Natural killer cell (primary cell): ENCODE measurements at regions not wholly inside any gene's neighbourhood (a gene's known extent, or its start where the extent isn't known, plus 50 kb on each side); places are given as distances from the start of the nearest gene placed in this dataset.

Experiments used
- ATAC-seq, 3 donors: fragments of 150-1000 bp in 2 of 3; fragments of 200-7000 bp in 1 of 3; cut with Tn5 transposase; 1 replicate in 1 of 3; 2 replicates in 2 of 3; pipeline ENCODE4 v1.10.0; 2021; ENCODE audit warnings: mild to moderate bottlenecking in 2 of 3, moderate library complexity in 2 of 3
- DNase-seq, 2 donors: peaks; one replicate each; pipeline versions ENCODE4 v3.0.0 to v3.0.0-alpha.2; 2013 to 2021; ENCODE audit warnings: mixed read lengths in 1 of 2
- H3K27ac ChIP-seq: one replicate; pipeline ENCODE4 v1.5.1; 2013; ENCODE audit warnings: mild to moderate bottlenecking, low read length
- H3K27me3 ChIP-seq: one replicate; pipeline ENCODE4 v1.6.1; 2013; ENCODE audit warnings: low read length; ENCODE audit not compliant: control insufficient read depth, insufficient read depth
- H3K36me3 ChIP-seq: one replicate; pipeline ENCODE4 v1.6.1; 2013; ENCODE audit warnings: low read length; ENCODE audit not compliant: control insufficient read depth, insufficient read depth
- H3K4me1 ChIP-seq: one replicate; pipeline ENCODE4 v1.6.1; 2013; ENCODE audit warnings: low read length; ENCODE audit not compliant: control insufficient read depth, insufficient read depth
- H3K4me3 ChIP-seq: one replicate; pipeline ENCODE4 v1.5.1; 2013; ENCODE audit warnings: low read length
- H3K9me3 ChIP-seq: one replicate; pipeline ENCODE4 v1.6.1; 2013; ENCODE audit warnings: low read length; ENCODE audit not compliant: control insufficient read depth, insufficient read depth
- H3K27ac Mint-ChIP-seq, 2 donors: one replicate each; pipeline ENCODE4 v1.8.0; 2022; ENCODE audit warnings: mild to moderate bottlenecking in 2 of 2, mixed read lengths in 2 of 2, moderate library complexity in 1 of 2
- H3K27me3 Mint-ChIP-seq, 2 donors: one replicate each; pipeline ENCODE4 v1.8.0; 2022; ENCODE audit warnings: low read depth in 2 of 2, mixed read lengths in 2 of 2
- H3K36me3 Mint-ChIP-seq: one replicate; pipeline ENCODE4 v1.8.0; 2022; ENCODE audit warnings: mixed read lengths
- H3K4me1 Mint-ChIP-seq, 2 donors: one replicate each; pipeline ENCODE4 v1.8.0; 2022; ENCODE audit warnings: mixed read lengths in 2 of 2
- H3K4me3 Mint-ChIP-seq: one replicate; pipeline ENCODE4 v1.8.0; 2022; ENCODE audit warnings: mild to moderate bottlenecking, moderate library complexity, mixed read lengths
- H3K9me3 Mint-ChIP-seq, 2 donors: one replicate each; pipeline ENCODE4 v1.8.0; 2022; ENCODE audit warnings: mixed read lengths in 2 of 2
- WGBS: methylation state at CpG from one replicate; pipeline ENCODE4 v1.1.7; 2013; ENCODE audit warnings: missing lambda C conversion rate; ENCODE audit not compliant: insufficient coverage; 5-methylcytosine and 5-hydroxymethylcytosine counted together
- intact Hi-C: fragments of 100-400 bp; cut with micrococcal nuclease; formaldehyde crosslinking; loops from one replicate; pipeline ENCODE4 v1.14.2; 2022
- TF ChIP-seq, protein P1 (sequence below): fragments of 200-600 bp; IDR thresholded peaks from one replicate; pipeline ENCODE4 v1.8.0; 2022; ENCODE audit warnings: antibody characterized with exemption

- no peaks in the 10 kb centered on the region for H3K9me3 ChIP-seq
- no peak overlapping the region for H3K4me3 Mint-ChIP-seq
- no peaks in the 10 kb centered on the region for H3K36me3 ChIP-seq
- WGBS: 92% methylated on average over 5 of the region's 5 CpGs
- no peaks in the 10 kb centered on the region for H3K4me1 ChIP-seq
- no peaks in the 10 kb centered on the region for H3K9me3 Mint-ChIP-seq
- no peak overlapping the region for H3K27ac ChIP-seq
- DNase-seq (no peak), ATAC-seq (no peak)
- H3K4me1 Mint-ChIP-seq: peaks cover 6 to 11% of the 10 kb centered on the region in 2 donors
- H3K27me3 ChIP-seq: no peaks in the 10 kb centered on the region
- no peaks in the 10 kb centered on the region for H3K36me3 Mint-ChIP-seq
- TF ChIP-seq, protein P1, sequence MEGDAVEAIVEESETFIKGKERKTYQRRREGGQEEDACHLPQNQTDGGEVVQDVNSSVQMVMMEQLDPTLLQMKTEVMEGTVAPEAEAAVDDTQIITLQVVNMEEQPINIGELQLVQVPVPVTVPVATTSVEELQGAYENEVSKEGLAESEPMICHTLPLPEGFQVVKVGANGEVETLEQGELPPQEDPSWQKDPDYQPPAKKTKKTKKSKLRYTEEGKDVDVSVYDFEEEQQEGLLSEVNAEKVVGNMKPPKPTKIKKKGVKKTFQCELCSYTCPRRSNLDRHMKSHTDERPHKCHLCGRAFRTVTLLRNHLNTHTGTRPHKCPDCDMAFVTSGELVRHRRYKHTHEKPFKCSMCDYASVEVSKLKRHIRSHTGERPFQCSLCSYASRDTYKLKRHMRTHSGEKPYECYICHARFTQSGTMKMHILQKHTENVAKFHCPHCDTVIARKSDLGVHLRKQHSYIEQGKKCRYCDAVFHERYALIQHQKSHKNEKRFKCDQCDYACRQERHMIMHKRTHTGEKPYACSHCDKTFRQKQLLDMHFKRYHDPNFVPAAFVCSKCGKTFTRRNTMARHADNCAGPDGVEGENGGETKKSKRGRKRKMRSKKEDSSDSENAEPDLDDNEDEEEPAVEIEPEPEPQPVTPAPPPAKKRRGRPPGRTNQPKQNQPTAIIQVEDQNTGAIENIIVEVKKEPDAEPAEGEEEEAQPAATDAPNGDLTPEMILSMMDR: no peak
- H3K27ac Mint-ChIP-seq: no peak overlapping the region
- H3K4me3 ChIP-seq: no peak overlapping the region
- peaks cover 6 to 7% of the 10 kb centered on the region in 2 donors for H3K27me3 Mint-ChIP-seq
- intact Hi-C loops: loop anchor here (5.0 to 10.0 kb wide), 2 partner anchors 160 to 583 kb away; no protein-coding TSS in a partner anchor
These were observed 52.5 kb upstream of the GTF3A start for GRCh38 chr13:27371932-27372331.

DNA sequence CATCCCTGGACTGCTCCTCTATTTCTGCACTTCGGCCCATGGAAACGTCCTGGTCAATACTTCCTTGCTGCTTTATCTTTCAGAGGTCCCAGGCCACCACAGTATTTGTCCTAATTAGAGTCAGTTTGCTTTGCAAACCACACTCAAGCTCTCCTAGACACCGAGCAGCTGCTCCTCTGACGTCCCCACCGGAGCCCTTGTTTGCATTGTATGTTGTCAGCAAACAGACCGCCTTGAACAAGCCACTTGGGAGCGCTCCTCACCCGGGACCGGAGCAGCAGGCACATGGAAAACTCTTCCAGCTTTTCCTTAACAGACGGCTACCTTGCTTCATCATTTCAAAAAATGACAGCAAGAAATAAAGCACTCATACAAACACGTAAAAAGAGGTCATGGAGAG is 51.5 kb upstream of the GTF3A start:
- DNase-seq: no peak
- H3K4me3 ChIP-seq: no peak overlapping the region
- H3K9me3 ChIP-seq: no peaks in the 10 kb centered on the region
- no peak overlapping the region for H3K27ac Mint-ChIP-seq
- no peak overlapping the region for H3K4me3 Mint-ChIP-seq
- intact Hi-C loops: loop anchor here (5.0 to 10.0 kb wide), 2 partner anchors 159 to 582 kb away; no protein-coding TSS in a partner anchor
- no peaks in the 10 kb centered on the region for H3K36me3 Mint-ChIP-seq
- H3K27me3 ChIP-seq: no peaks in the 10 kb centered on the region
- H3K9me3 Mint-ChIP-seq: no peaks in the 10 kb centered on the region
- H3K27ac ChIP-seq: no peak overlapping the region
- TF ChIP-seq, protein P1: no peak
- ATAC-seq: no peak
- no peaks in the 10 kb centered on the region for H3K4me1 ChIP-seq
- H3K36me3 ChIP-seq: no peaks in the 10 kb centered on the region
- 69% methylated on average over 10 of the region's 11 CpGs for WGBS
- peaks cover 6 to 7% of the 10 kb centered on the region in 2 donors for H3K27me3 Mint-ChIP-seq
- H3K4me1 Mint-ChIP-seq: peaks cover 6 to 11% of the 10 kb centered on the region in 2 donors

GRCh38 chr13:27374126-27374613 is 50.2 kb upstream of the GTF3A start:
- H3K27ac ChIP-seq: no peak overlapping the region
- intact Hi-C loops: loop anchor here (1.0 to 10.0 kb wide), 4 partner anchors 158 to 610 kb away; no protein-coding TSS in a partner anchor
- no peaks in the 10 kb centered on the region for H3K4me1 ChIP-seq
- TF ChIP-seq, protein P1: no peak
- no peaks in the 10 kb centered on the region for H3K27me3 ChIP-seq
- peaks cover 6 to 7% of the 10 kb centered on the region in 2 donors for H3K27me3 Mint-ChIP-seq
- ATAC-seq (no peak), DNase-seq (no peak)
- 95% methylated on average over 10 of the region's 10 CpGs for WGBS
- H3K36me3 ChIP-seq: no peaks in the 10 kb centered on the region
- H3K4me3 Mint-ChIP-seq: no peak overlapping the region
- H3K27ac Mint-ChIP-seq: no peak overlapping the region
- H3K9me3 Mint-ChIP-seq: no peaks in the 10 kb centered on the region
- no peak overlapping the region for H3K4me3 ChIP-seq
- H3K9me3 ChIP-seq: no peaks in the 10 kb centered on the region
- no peaks in the 10 kb centered on the region for H3K36me3 Mint-ChIP-seq
- peaks cover 6 to 11% of the 10 kb centered on the region in 2 donors for H3K4me1 Mint-ChIP-seq
